ENCODE measurements at regions not wholly inside any gene's neighbourhood (a gene's known extent, or its start where the extent isn't known, plus 50 kb on each side); places are given as distances from the start of the nearest gene placed in this dataset.

DNA sequence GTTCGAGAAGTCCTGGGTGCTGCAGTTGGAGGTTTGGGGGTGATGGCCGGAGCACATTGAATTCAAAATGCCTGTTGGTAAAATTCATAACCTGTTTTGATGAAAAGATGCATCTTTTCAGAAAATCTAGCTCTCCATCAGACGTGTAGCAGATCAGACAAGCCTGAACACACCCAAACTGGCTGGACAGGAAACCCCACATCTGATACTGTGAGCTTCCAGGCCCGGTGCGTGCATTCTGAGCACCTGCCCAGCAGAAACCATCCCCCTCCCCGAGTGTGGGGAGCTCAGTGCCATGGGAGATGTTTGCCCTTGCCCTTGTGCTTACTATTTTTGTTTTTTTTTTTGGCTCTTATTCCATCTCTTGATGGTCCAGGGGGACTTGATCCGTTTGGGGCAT is 417.1 kb downstream of the TCERG1L start:
- TF ChIP-seq TARDBP (IDR thresholded peaks at IDR 0.05): no peak
- no peak for TF ChIP-seq FOXA1 (IDR thresholded peaks at IDR 0.05)
- no peak for TF ChIP-seq NFRKB (IDR thresholded peaks at IDR 0.05)
- TF ChIP-seq L3MBTL2 (conservative IDR thresholded peaks at IDR 0.05): no peak
- TF ChIP-seq FOXM1 (IDR thresholded peaks at IDR 0.05; ENCODE audit: borderline replicate concordance): no peak
- TF ChIP-seq BHLHE40 (IDR thresholded peaks at IDR 0.05; ENCODE audit: borderline replicate concordance): no peak
- TF ChIP-seq SUZ12 (IDR thresholded peaks at IDR 0.05): no peak
- no peak for TF ChIP-seq SP1 (IDR thresholded peaks at IDR 0.05)
- TF ChIP-seq ARNT (IDR thresholded peaks at IDR 0.05): no peak
- no peak for TF ChIP-seq CTBP1 (IDR thresholded peaks at IDR 0.05; ENCODE audit: borderline replicate concordance)
- TF ChIP-seq ELF4 (IDR thresholded peaks at IDR 0.05): no peak
- no peak for TF ChIP-seq FOXK2 (IDR thresholded peaks at IDR 0.05)
- TF ChIP-seq, protein P1, sequence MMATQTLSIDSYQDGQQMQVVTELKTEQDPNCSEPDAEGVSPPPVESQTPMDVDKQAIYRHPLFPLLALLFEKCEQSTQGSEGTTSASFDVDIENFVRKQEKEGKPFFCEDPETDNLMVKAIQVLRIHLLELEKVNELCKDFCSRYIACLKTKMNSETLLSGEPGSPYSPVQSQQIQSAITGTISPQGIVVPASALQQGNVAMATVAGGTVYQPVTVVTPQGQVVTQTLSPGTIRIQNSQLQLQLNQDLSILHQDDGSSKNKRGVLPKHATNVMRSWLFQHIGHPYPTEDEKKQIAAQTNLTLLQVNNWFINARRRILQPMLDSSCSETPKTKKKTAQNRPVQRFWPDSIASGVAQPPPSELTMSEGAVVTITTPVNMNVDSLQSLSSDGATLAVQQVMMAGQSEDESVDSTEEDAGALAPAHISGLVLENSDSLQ (IDR thresholded peaks at IDR 0.05): no peak
- no peak for TF ChIP-seq HDGF (IDR thresholded peaks at IDR 0.05; ENCODE audit: borderline replicate concordance)

Measured in HEK293T (cell line).